ENCODE measurements at regions not wholly inside any gene's neighbourhood (a gene's known extent, or its start where the extent isn't known, plus 50 kb on each side); places are given as distances from the start of the nearest gene placed in this dataset.

GRCh38 chr12:111196532-111196931 lies 172.4 kb downstream of the PHETA1 start:
- no peak for DNase-seq (ENCODE audit: low spot score)

DNA sequence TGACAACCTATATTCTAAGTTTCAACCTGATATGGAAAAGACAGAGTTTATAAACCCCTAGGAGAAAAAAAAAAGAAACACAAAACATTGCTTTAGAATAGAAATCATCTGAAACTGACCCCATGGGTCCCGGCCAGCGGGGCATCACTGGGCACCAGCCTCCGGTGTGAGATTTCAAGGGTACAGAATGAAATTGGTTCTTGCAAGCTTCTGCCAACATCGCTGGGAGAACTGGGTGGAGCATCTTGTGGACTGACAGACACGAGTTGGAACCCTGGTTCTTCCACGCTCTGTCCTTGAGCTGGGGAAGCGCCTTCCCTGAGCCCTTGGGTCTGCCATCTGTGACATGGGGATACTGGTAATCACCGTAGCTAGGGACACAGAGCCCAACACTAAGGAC lies 173.6 kb downstream of the PHETA1 start:
- no peak for DNase-seq (ENCODE audit: low spot score)

DNA sequence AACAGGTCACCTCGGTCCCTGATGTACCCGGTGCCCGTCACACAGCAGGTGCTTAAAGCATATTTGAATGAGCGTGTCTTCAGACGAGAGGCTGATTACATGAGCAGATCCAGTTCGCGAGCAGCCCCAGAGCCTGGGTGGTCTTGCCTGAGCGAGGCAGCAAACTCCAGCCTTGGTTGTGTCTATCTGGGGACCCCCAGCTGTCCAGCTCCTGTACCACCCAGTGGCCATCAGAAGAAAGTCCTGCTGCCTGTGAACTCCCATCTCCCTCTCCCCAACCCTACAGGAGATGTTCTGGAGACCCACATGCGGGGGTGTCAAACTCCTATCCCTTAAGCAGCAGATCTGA lies 174.2 kb downstream of the PHETA1 start:
- DNase-seq (ENCODE audit: low spot score) = no peak

DNA sequence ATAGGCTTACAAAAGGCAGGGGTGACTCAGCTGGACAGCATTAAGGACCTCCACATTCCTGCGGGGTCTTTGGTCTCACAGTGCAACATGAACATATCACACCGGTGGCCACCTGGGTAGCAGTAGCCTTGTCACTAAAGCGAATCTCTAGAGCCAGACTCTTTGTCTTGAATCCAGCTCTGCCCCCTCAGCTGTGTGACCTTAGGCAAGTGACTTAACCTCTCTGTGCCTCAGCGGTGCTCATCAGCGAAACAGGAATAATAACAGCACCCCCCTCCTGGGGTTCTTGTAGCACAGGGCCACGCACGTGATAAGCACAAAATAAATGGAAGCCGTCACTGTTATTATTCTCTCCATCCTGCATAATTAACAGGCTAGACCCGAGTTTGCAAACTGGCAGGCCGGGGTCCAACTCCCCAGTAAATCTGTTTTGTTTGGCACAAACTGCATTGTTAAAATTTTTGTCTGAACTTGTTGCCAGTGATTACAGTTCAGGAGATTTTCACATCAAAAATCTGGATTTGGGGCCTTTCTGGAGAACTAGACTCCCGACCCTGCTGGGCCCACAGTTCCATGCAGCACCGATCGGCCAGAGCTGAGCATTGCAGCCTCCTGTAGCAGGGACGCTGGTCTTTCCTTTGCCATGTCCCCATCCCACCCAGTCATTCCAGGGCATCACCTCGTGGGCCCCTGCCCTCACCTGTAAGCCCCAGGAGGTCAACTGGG lies 174.8 kb downstream of the PHETA1 start:
- no peak for DNase-seq (ENCODE audit: low spot score)

- no peak for DNase-seq (ENCODE audit: low spot score)
These were observed 175.4 kb downstream of the PHETA1 start for GRCh38 chr12:111193496-111193895.

DNA sequence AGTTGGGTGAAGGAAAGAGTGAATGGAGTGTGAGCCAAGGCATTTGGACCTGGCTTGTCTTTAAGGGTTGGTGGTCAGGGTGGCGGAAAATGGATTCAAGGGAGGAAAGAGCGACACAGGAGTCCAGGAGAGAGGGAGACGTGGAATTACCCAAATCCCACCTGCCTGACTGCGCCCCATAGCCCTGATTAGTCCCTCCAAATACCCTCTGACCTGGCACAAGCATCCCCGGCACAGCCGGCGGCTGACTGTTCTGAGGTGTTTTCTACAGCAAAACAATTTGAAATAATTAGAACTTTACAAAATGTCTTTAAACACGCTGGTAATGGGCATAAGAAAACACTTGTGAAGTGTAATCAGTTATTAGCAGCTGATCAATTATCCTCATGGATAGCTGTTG lies 175.8 kb downstream of the PHETA1 start:
- no peak for DNase-seq (ENCODE audit: low spot score)

GRCh38 chr12:111192647-111193046 lies 176.2 kb downstream of the PHETA1 start:
- no peak for DNase-seq (ENCODE audit: low spot score)

GRCh38 chr12:111190741-111191526 lies 178.0 kb downstream of the PHETA1 start:
- no peak for DNase-seq (ENCODE audit: low spot score)

DNA sequence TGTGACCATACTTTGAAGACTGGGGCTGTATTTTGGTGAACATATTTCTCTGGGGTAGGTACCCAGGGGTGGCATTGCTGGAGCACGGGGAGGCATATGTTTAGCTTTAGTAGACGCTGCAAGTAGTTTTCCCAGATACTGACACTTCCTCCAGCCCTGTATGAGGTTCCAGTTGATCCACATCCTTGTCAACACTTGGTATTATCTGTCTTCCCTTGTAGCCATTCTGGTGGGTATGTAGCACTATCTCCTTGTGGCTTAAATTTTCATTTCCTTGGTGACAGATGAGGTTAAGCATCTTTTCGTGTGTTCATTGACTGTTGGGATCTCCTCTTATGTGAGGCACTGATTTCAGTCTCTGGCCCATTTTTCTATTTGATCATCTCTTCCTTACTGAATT lies 179.1 kb downstream of the PHETA1 start:
- DNase-seq (ENCODE audit: low spot score) = no peak

DNA sequence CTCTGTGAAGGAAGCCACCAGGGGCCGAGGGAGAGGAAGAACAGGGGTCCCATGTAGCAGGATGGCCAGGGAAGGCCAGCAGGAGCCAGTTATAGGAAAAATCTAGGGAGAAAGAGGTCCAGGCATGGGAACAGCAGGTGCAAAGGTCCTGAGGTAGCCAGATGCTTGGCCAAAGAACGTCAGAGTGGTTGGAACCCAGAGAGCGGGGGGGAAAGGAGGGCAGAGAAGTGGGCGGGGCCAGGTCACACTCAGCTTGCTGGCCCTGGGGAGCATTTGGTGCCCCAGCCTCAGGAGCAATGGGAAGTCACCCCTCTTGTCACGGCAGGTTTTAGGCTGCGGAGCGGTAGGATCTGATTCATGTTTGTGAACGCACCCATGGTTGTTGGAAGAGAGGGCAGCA lies 180.5 kb downstream of the PHETA1 start:
- no peak for DNase-seq (ENCODE audit: low spot score)

DNA sequence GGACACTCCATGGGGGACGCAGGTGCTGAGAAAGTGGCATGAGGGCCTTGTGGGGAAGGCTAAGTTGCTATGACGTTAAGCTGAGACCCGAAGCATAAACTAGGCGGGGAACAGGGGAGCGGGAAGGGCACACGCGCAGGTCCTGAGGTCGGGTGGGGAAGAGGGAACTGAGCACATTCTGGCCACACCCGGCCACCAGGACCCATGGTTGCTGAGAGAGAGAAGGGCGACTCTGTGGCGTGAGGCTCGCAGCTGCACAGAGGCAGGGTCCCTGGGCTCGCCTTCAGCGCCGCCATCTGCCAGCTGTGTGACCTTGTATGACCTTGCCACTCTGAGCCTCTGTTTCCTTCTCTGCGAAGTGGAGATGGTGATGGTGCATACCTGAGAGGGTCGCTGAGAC lies 182.5 kb downstream of the PHETA1 start:
- no peak for DNase-seq (ENCODE audit: low spot score)

- no peak for DNase-seq (ENCODE audit: low spot score)
These were observed 183.0 kb downstream of the PHETA1 start for GRCh38 chr12:111185889-111186227.

DNA sequence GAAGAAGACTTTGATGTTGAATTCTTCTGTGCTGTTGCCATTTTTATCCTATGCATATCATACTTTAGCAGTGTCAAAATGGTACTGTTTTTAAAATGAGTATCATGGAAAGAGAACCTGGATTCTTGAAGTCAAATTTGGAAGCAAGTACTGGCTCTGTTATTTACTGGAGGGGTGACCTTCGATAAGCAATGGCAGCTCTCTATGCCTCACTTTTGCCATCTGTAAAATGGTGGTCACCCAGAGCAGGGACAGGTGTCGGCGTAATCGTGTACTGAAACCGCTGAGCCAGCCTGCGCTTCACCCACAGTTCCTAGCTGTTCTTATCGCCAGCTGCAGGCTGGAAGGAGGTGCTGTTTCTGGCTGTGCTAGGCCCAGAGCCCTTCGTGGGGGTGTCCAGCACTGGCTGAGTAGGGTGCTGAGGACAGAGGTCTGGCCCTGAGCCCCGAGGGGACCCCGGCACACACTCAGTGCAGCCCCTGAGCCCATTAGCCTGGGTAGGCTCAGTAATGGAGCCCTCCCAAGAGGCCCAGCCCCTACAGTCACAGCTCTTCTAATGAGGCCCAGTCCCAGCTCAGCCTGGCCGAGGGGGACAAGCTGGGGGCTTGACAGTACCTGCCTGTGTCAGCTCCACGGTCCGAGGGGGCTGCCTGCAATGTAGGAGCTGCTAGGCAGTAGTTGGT lies 183.5 kb downstream of the PHETA1 start:
- DNase-seq (ENCODE audit: low spot score) = no peak

- DNase-seq (ENCODE audit: low spot score) = no peak
These were observed 184.7 kb downstream of the PHETA1 start for GRCh38 chr12:111184161-111184560.

DNA sequence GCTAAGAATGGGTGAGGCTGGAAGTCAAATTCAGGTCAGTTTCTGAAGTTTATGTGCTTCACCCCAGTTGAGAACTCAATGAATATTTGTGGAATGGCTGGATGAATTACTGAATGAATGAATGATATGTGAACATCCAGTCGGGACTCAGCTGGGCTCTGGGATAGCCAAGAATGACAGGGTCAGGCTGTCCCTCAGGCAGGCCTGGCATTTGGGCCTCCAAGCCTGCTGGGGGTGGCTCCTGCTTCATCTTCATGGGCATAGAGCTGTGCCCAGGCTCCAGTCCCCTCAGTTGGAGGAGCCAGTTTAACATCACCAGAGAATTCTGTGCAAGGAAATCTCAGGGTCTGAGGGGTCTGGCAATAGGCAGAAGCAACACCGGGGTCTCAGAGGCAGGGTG lies 185.8 kb downstream of the PHETA1 start:
- no peak for DNase-seq (ENCODE audit: low spot score)

DNA sequence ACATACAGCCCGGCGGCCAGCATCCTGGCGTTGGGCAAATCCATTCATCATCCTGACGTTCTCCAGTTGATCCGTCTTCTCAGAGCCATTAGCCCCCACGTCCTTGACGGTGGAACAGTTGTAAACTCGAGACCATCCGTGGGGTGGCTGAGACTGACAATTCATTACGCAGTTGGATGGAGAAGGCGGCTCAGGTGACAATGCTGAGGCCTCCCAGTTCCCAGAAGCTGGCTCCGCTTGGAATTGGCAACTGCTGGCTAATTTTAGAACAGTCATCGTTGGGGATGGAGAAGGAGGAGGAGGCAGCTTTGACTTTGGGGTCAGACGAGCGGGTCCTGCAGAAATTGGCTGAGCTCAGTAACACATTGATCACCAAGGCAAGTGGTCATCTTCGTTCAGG lies 186.5 kb downstream of the PHETA1 start:
- DNase-seq (ENCODE audit: low spot score) = no peak

DNA sequence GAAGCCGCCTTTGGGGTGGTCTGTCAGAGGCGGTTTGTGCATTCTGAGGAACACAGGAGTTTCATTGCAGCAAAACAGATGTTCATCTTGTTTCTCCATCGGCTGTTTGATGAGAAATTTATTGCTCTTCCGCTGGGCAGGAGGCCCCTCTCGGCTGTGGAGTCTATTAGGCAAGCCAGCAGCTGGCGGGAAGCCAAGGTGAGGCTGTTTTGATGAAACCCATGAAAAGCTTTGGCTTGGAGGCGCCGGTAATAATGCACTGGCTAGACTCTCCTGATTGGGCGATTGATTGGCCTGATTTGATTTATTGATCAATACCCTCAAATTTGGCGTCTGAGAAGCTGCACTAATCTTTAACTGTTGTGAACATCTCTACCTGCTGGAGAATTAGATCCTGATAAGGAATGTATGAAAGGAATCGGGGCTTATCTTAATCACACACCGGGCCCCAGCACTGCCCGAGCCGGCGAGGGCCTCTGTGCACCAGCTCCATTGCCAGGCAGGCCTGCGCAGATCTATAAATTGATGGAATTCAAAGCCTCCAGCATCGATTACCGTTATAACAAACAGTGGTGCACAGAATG lies 187.7 kb downstream of the PHETA1 start:
- no peak for DNase-seq (ENCODE audit: low spot score)

GRCh38 chr12:111180426-111181142 lies 188.3 kb downstream of the PHETA1 start:
- no peak for DNase-seq (ENCODE audit: low spot score)

GRCh38 chr12:111178181-111179081 lies 190.5 kb downstream of the PHETA1 start:
- DNase-seq (ENCODE audit: low spot score) = no peak

- DNase-seq (ENCODE audit: low spot score) = no peak
These were observed 193.3 kb downstream of the PHETA1 start for GRCh38 chr12:111175396-111176094.

- DNase-seq (ENCODE audit: low spot score) = no peak
These were observed 193.9 kb downstream of the PHETA1 start for GRCh38 chr12:111174961-111175345.
